ENCODE measurements at regions not wholly inside any gene's neighbourhood (a gene's known extent, or its start where the extent isn't known, plus 50 kb on each side); places are given as distances from the start of the nearest gene placed in this dataset.

DNA sequence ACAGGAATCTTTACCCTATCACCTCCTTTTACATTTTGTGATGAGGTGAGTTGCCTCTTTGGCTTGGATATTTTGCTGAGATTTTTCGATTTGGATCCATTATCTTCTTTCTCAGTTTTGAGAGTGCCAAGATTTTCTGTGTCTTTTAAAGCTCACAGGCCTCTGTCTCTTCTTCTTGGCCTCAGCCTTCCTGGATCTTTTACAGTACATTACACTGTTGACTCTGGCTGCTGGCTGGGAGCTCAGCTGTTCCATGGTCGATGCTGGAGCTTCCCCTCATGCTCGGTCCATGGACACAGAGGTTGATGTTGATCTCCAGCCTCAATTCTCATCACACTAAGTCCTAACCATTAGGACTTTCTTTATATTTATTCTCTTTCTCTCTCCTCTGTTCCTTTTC, 332.8 kb upstream of the UBE2E3 start:
- Histone ChIP-seq H2AFZ (no peak overlapping the region; the same call in 1 of the 2 replicates), H3K9me3 (ENCODE audit: low read depth) (no peaks in the 10 kb centered on the region), H3K27ac (no peak overlapping the region), H3K4me2 (ENCODE audit: unreplicated experiment) (no peak overlapping the region), H3K4me1 (ENCODE audit: insufficient read depth) (peaks cover 10% of the 10 kb centered on the region; the same call in 1 of the 2 replicates), H3K27me3 (replicated peaks; ENCODE audit: insufficient read depth) (no peaks in the 10 kb centered on the region), H4K20me1 (ENCODE audit: insufficient read depth) (no peaks in the 10 kb centered on the region), H3K79me2 (ENCODE audit: insufficient read depth) (no peaks in the 10 kb centered on the region), H3K9ac (no peak overlapping the region), H3K36me3 (ENCODE audit: low read depth) (no peaks in the 10 kb centered on the region), H3K9me2 (ENCODE audit: insufficient read depth) (no peaks in the 10 kb centered on the region), H3K4me3 (no peak overlapping the region), H3F3A (ENCODE audit: insufficient read depth) (no peaks in the 10 kb centered on the region)
- no peak for DNase-seq
- TF ChIP-seq EZH2 (IDR thresholded peaks at IDR 0.05; ENCODE audit: insufficient read depth, poor library complexity, severe bottlenecking), result no peak
- TF ChIP-seq EZH2phosphoT487 (IDR thresholded peaks at IDR 0.05; ENCODE audit: insufficient read depth, low read depth), result no peak
- WGBS, 2 experiments (ENCODE audit: low coverage in 1 of 2, low lambda C conversion rate in 2 of 2, missing lambda C conversion rate in 2 of 2), result 25 to 45% methylated on average over 3 of the region's 3 CpGs
- in situ Hi-C loops (cut with MboI), result no loop called here

DNA sequence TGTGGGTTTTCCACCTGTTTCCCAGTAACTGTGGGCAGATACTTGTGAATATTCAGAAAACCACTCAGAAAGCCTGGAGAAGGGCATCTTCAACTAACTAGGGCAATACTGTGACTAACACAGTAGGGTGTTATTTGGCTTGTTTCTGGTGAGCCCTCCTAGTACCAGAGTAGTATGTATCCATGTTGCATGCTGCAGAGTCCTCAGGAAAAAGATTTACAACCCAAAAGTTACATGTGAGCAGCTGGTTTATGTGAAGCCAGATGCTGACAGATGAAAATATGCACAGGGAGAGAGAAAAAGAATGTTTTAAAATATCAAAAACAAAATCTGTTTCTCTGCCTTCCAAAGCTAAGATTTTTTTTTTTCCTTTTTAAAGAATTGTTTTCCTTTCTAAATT, 333.2 kb upstream of the UBE2E3 start:
- no peak overlapping the region for H3K4me2 ChIP-seq (ENCODE audit: unreplicated experiment)
- no peak overlapping the region for H3K4me3 ChIP-seq
- H3K9me3 ChIP-seq (ENCODE audit: low read depth), result no peaks in the 10 kb centered on the region
- no peak overlapping the region; the same call in 1 of the 2 replicates for H2AFZ ChIP-seq
- H3K4me1 ChIP-seq (ENCODE audit: insufficient read depth), result 0 out of 2 replicates have a peak, but pooled peaks cover 7% of the 10 kb centered on the region
- H3K27me3 ChIP-seq (replicated peaks; ENCODE audit: insufficient read depth), result no peaks in the 10 kb centered on the region
- no peaks in the 10 kb centered on the region for H3K79me2 ChIP-seq (ENCODE audit: insufficient read depth)
- no peaks in the 10 kb centered on the region for H3K9me2 ChIP-seq (ENCODE audit: insufficient read depth)
- H3K27ac ChIP-seq, result no peak overlapping the region
- TF ChIP-seq EZH2phosphoT487 (IDR thresholded peaks at IDR 0.05; ENCODE audit: insufficient read depth, low read depth) (no peak), EZH2 (IDR thresholded peaks at IDR 0.05; ENCODE audit: insufficient read depth, poor library complexity, severe bottlenecking) (no peak)
- in situ Hi-C loops (cut with MboI), result no loop called here
- no peaks in the 10 kb centered on the region for H3K36me3 ChIP-seq (ENCODE audit: low read depth)
- no peaks in the 10 kb centered on the region for H3F3A ChIP-seq (ENCODE audit: insufficient read depth)
- no peak overlapping the region for H3K9ac ChIP-seq
- no peaks in the 10 kb centered on the region for H4K20me1 ChIP-seq (ENCODE audit: insufficient read depth)
- DNase-seq, result peak; percentile 10

- H3K79me2 ChIP-seq (ENCODE audit: insufficient read depth), result no peaks in the 10 kb centered on the region
- no peaks in the 10 kb centered on the region for H3F3A ChIP-seq (ENCODE audit: insufficient read depth)
- H3K9me3 ChIP-seq (ENCODE audit: low read depth), result no peaks in the 10 kb centered on the region
- no peaks in the 10 kb centered on the region for H3K9me2 ChIP-seq (ENCODE audit: insufficient read depth)
- no peak overlapping the region for H2AFZ ChIP-seq
- WGBS, 2 experiments (ENCODE audit: low coverage in 1 of 2, low lambda C conversion rate in 2 of 2, missing lambda C conversion rate in 2 of 2), result 20 to 38% methylated on average over 2 of the region's 2 CpGs
- no peaks in the 10 kb centered on the region for H3K36me3 ChIP-seq (ENCODE audit: low read depth)
- no peak overlapping the region for H3K4me2 ChIP-seq (ENCODE audit: unreplicated experiment)
- TF ChIP-seq EZH2 (IDR thresholded peaks at IDR 0.05; ENCODE audit: insufficient read depth, poor library complexity, severe bottlenecking) (no peak), EZH2phosphoT487 (IDR thresholded peaks at IDR 0.05; ENCODE audit: insufficient read depth, low read depth) (no peak)
- no peak overlapping the region for H3K9ac ChIP-seq
- no peak overlapping the region for H3K27ac ChIP-seq
- DNase-seq, result no peak
- 0 out of 2 replicates have a peak, but pooled peaks cover 7% of the 10 kb centered on the region for H3K4me1 ChIP-seq (ENCODE audit: insufficient read depth)
- H3K4me3 ChIP-seq, result no peak overlapping the region
- no peaks in the 10 kb centered on the region for H4K20me1 ChIP-seq (ENCODE audit: insufficient read depth)
- in situ Hi-C loops (cut with MboI), result no loop called here
- H3K27me3 ChIP-seq (replicated peaks; ENCODE audit: insufficient read depth), result no peaks in the 10 kb centered on the region
These were observed 333.6 kb upstream of the UBE2E3 start for GRCh38 chr2:180646756-180647155.

- Histone ChIP-seq H2AFZ (no peak overlapping the region), H3K9me3 (ENCODE audit: low read depth) (no peaks in the 10 kb centered on the region), H3K9ac (no peak overlapping the region), H3K9me2 (ENCODE audit: insufficient read depth) (no peaks in the 10 kb centered on the region), H3K4me1 (ENCODE audit: insufficient read depth) (0 out of 2 replicates have a peak, but pooled peaks cover 7% of the 10 kb centered on the region), H3K27me3 (replicated peaks; ENCODE audit: insufficient read depth) (no peaks in the 10 kb centered on the region), H3K79me2 (ENCODE audit: insufficient read depth) (no peaks in the 10 kb centered on the region), H3K27ac (no peak overlapping the region), H3K4me3 (no peak overlapping the region), H3F3A (ENCODE audit: insufficient read depth) (no peaks in the 10 kb centered on the region), H3K4me2 (ENCODE audit: unreplicated experiment) (no peak overlapping the region), H4K20me1 (ENCODE audit: insufficient read depth) (no peaks in the 10 kb centered on the region), H3K36me3 (ENCODE audit: low read depth) (no peaks in the 10 kb centered on the region)
- in situ Hi-C loops (cut with MboI), result no loop called here
- WGBS, 2 experiments (ENCODE audit: low coverage in 1 of 2, low lambda C conversion rate in 2 of 2, missing lambda C conversion rate in 2 of 2), result 44 to 50% methylated on average over 2 of the region's 2 CpGs
- no peak for TF ChIP-seq EZH2 (IDR thresholded peaks at IDR 0.05; ENCODE audit: insufficient read depth, poor library complexity, severe bottlenecking)
- TF ChIP-seq EZH2phosphoT487 (IDR thresholded peaks at IDR 0.05; ENCODE audit: insufficient read depth, low read depth), result no peak
- peak; percentile 71 for DNase-seq
These were observed 335.7 kb upstream of the UBE2E3 start for GRCh38 chr2:180644709-180645108.

GRCh38 chr2:180630756-180631155, 349.6 kb upstream of the UBE2E3 start:
- Histone ChIP-seq H3F3A (ENCODE audit: insufficient read depth) (peaks cover 9% of the 10 kb centered on the region; the same call in 1 of the 2 replicates), H3K4me1 (ENCODE audit: insufficient read depth) (peaks cover 13% of the 10 kb centered on the region), H3K27me3 (replicated peaks; ENCODE audit: insufficient read depth) (no peaks in the 10 kb centered on the region), H3K9me3 (ENCODE audit: low read depth) (no peaks in the 10 kb centered on the region), H3K4me2 (ENCODE audit: unreplicated experiment) (no peak overlapping the region), H3K4me3 (no peak overlapping the region), H3K36me3 (ENCODE audit: low read depth) (no peaks in the 10 kb centered on the region), H3K9ac (no peak overlapping the region), H2AFZ (no peak overlapping the region), H4K20me1 (ENCODE audit: insufficient read depth) (no peaks in the 10 kb centered on the region), H3K79me2 (ENCODE audit: insufficient read depth) (no peaks in the 10 kb centered on the region), H3K27ac (no peak overlapping the region), H3K9me2 (ENCODE audit: insufficient read depth) (no peaks in the 10 kb centered on the region)
- in situ Hi-C loops (cut with MboI), result no loop called here
- TF ChIP-seq EZH2 (IDR thresholded peaks at IDR 0.05; ENCODE audit: insufficient read depth, poor library complexity, severe bottlenecking) (no peak), EZH2phosphoT487 (IDR thresholded peaks at IDR 0.05; ENCODE audit: insufficient read depth, low read depth) (no peak)
- no peak for DNase-seq
- WGBS, 2 experiments (ENCODE audit: low coverage in 1 of 2, low lambda C conversion rate in 2 of 2, missing lambda C conversion rate in 2 of 2), result 95 to 98% methylated on average over 2 of the region's 2 CpGs
